ENCODE measurements at regions not wholly inside any gene's neighbourhood (a gene's known extent, or its start where the extent isn't known, plus 50 kb on each side); places are given as distances from the start of the nearest gene placed in this dataset.
A peak's percentile ranks its signal among the peaks of the same experiment; 100 is the strongest.

DNA sequence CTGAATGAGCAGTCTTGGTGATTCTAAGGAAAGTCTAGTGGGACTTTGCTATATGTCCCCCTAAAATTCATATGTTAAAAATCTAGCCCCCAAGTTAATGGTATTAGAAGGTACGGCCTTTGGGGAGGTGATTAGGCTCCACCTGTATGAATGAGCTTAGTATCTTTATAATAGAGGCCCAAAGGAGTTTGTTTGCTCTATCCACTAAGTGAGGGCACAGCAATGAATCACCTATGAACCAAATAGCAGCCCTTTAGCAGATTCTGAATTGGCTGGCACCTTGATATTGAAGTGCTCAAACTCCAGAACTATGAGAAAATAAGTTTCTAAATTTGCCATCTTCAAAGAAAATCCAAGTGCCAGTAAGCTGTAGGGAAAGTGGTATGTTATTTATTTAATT, 187.9 kb downstream of the SUCNR1 start:
- Histone ChIP-seq H3K4me1 (no peaks in the 10 kb centered on the region), H3K27ac (no peak overlapping the region), H3K36me3 (no peaks in the 10 kb centered on the region), H3K27me3 (no peaks in the 10 kb centered on the region), H3K9me3 (no peaks in the 10 kb centered on the region), H3K4me3 (no peak overlapping the region)
- ATAC-seq (no peak), DNase-seq (no peak), FAIRE-seq (no peak)
- intact Hi-C loops (cut with DNase I), result no loop called here
- TF ChIP-seq, protein P1, sequence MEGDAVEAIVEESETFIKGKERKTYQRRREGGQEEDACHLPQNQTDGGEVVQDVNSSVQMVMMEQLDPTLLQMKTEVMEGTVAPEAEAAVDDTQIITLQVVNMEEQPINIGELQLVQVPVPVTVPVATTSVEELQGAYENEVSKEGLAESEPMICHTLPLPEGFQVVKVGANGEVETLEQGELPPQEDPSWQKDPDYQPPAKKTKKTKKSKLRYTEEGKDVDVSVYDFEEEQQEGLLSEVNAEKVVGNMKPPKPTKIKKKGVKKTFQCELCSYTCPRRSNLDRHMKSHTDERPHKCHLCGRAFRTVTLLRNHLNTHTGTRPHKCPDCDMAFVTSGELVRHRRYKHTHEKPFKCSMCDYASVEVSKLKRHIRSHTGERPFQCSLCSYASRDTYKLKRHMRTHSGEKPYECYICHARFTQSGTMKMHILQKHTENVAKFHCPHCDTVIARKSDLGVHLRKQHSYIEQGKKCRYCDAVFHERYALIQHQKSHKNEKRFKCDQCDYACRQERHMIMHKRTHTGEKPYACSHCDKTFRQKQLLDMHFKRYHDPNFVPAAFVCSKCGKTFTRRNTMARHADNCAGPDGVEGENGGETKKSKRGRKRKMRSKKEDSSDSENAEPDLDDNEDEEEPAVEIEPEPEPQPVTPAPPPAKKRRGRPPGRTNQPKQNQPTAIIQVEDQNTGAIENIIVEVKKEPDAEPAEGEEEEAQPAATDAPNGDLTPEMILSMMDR (IDR thresholded peaks at IDR 0.05), result no peak
- WGBS, 2 donors, result 72 to 85% methylated on average over 1 of the region's 1 CpG

DNA sequence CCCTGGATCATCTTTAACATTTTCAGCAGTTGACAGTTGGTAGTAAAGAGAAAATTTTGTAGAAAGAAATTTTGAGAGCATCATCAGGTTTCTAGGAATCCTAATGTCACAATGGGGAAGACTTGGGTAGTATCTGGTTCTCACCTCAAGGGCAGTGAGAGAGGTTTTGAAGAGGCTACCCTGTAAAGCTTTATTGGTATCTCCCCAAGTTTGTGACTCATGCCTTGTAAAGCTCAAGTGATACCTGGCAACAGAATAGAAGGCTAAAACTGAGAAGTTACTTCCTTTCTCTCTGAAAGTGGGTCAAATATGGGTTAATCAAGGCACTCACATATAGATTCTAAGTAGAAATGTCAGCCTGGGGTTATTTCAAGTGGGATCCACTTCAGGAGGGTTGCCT, 196.4 kb downstream of the SUCNR1 start:
- Histone ChIP-seq H3K4me3 (no peak overlapping the region), H3K4me1 (no peaks in the 10 kb centered on the region), H3K27me3 (no peaks in the 10 kb centered on the region), H3K9me3 (peaks cover 0 to 3% (median 0%) of the 10 kb centered on the region in 4 donors), H3K27ac (no peak overlapping the region), H3K36me3 (no peaks in the 10 kb centered on the region)
- DNase-seq, result no peak
- intact Hi-C loops (cut with DNase I), result loop anchor here in 1 of 3 donors (10.0 kb wide), 1 partner anchor 375 kb away; no protein-coding TSS in a partner anchor
- no peak for FAIRE-seq
- TF ChIP-seq, protein P1 (IDR thresholded peaks at IDR 0.05), result no peak
- no peak for ATAC-seq

DNA sequence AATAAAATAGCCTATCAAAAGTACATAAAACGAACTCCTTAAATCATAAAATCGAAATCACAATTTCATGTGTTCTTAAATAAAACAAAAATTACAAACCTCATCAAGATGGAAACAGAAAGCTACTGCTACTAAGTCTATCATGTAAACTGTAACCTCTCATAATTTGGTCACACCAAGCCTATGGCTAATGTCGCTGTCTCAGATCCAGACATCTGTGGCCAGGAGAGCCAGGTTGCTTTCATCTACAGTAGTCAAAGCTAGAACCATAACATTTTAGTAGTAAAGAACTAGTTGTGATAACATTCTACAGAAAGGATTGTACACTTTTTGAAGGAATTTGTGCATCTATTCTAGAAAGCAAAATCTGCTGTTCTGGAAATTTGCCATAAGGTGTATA, 197.4 kb upstream of the MBNL1 start:
- intact Hi-C loops (cut with DNase I), result loop anchor here in 1 of 3 donors (10.0 kb wide), 1 partner anchor 373 kb away; no protein-coding TSS in a partner anchor
- WGBS, 2 donors, result 81 to 89% methylated on average over 3 of the region's 3 CpGs
- Histone ChIP-seq H3K4me1 (no peaks in the 10 kb centered on the region), H3K27ac (no peak overlapping the region), H3K9me3 (peaks cover 0 to 3% (median 0%) of the 10 kb centered on the region in 4 donors), H3K27me3 (no peaks in the 10 kb centered on the region), H3K36me3 (no peaks in the 10 kb centered on the region), H3K4me3 (no peak overlapping the region)
- DNase-seq, result no peak
- TF ChIP-seq, protein P1 (IDR thresholded peaks at IDR 0.05), result no peak
- FAIRE-seq, result no peak
- ATAC-seq, result no peak

DNA sequence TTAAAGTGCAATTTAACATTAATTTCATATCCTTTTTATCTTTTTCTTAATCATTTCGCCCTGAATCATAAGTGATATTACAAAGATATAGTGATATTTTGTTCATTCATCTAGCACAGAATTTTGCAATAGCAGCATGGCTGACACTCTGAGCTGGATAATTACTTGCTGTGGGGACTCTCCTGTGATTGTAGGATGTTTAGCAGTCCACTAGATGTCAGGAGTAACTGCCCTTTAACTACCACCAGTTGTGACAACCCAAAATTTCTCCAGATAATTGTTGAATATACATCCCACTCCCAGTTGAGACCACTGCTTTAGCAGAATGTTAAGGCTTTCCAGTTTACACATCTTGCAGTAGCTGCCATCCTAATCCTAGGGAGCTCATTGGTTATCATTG, 196.8 kb upstream of the MBNL1 start:
- intact Hi-C loops (cut with DNase I), result loop anchor here in 1 of 3 donors (10.0 kb wide), 1 partner anchor 373 kb away; no protein-coding TSS in a partner anchor
- H3K27me3 ChIP-seq, result no peaks in the 10 kb centered on the region
- H3K27ac ChIP-seq, result no peak overlapping the region
- peaks cover 0 to 3% (median 0%) of the 10 kb centered on the region in 4 donors for H3K9me3 ChIP-seq
- H3K36me3 ChIP-seq, result no peaks in the 10 kb centered on the region
- no peaks in the 10 kb centered on the region for H3K4me1 ChIP-seq
- ATAC-seq (peak in 3 of 4 donors; percentile 63 to 72 (median 69)), DNase-seq (no peak), FAIRE-seq (no peak)
- TF ChIP-seq, protein P1 (IDR thresholded peaks at IDR 0.05), result no peak
- 16 to 28% methylated on average over 1 of the region's 1 CpG for WGBS, 2 donors
- H3K4me3 ChIP-seq, result no peak overlapping the region

DNA sequence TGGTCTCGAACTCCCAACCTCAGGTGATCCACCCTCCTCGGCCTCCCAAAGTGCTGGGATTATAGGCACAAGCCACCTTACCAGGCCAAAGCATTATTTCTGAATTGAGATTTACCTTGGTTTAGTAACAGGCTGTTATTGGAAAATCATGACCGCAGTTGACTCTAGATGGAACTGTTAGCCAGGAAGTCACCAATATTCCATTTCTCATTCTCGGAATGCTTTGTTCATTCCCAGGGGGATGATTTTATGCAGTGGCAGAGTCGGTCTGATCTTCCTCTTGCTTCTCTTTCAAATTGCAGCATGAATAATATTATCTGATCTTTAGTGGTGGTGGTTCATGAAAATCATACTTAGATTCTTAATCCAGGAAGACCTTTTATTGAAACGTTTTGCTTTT, 195.5 kb upstream of the MBNL1 start:
- Histone ChIP-seq H3K9me3 (peaks cover 0 to 3% (median 0%) of the 10 kb centered on the region in 4 donors), H3K36me3 (no peaks in the 10 kb centered on the region), H3K4me3 (no peak overlapping the region), H3K27ac (no peak overlapping the region), H3K27me3 (no peaks in the 10 kb centered on the region), H3K4me1 (no peaks in the 10 kb centered on the region)
- FAIRE-seq, result no peak
- TF ChIP-seq, protein P1 (IDR thresholded peaks at IDR 0.05), result no peak
- intact Hi-C loops (cut with DNase I), result loop anchor here in 1 of 3 donors (10.0 kb wide), 1 partner anchor 372 kb away; no protein-coding TSS in a partner anchor
- 37 to 42% methylated on average over 6 of the region's 6 CpGs for WGBS, 2 donors
- peak in 2 of 4 donors; percentile 25 to 43 for ATAC-seq
- no peak for DNase-seq
